ENCODE measurements at regions not wholly inside any gene's neighbourhood (a gene's known extent, or its start where the extent isn't known, plus 50 kb on each side); places are given as distances from the start of the nearest gene placed in this dataset.

DNA sequence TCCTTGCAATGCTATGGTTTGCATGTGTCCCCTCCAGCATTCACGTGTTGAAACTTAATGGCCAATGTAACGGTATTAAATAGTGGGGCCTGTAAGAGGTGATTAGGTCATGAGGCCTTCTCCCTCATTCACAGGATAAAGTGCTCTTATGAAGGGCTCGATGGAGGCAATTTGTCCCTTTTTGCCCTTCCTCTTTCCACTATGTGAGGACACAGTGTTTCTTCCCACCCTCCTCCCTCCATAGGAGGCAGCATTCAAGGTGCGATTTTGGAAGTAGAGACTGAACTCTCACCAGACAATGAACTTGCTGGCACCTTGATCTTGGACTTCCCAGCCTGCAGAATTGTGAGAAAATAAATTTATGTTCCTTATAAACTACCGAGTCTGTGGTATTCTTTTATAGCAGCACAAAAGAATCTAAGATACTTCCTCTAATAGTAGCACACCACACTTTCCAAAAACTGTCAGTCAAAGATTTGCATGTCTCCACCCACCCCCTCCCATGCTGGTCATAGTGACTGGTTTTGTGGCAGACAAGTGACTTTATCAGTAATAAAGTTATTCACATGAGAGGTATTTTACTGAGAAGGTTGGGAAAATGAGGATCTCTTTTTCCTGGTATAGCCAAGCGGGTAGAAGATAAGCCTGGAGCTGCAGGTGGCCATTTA lies 113.5 kb upstream of the TTC29 start:
- TF ChIP-seq POLR2A (IDR thresholded peaks at IDR 0.05; ENCODE audit: low read length) (no peak), GATA1 (IDR thresholded peaks at IDR 0.05; ENCODE audit: low read depth, low read length) (no peak)

All from erythroblast (primary cell).